NCI-H345 treated with DMSO at 0.1 percent for 48 hours (cell line): ENCODE measurements at regions not wholly inside any gene's neighbourhood (a gene's known extent, or its start where the extent isn't known, plus 50 kb on each side); places are given as distances from the start of the nearest gene placed in this dataset.
A peak's percentile ranks its signal among the peaks of the same experiment; 100 is the strongest.
"Not testable (repeated sequence)": the region's sequence is repeated elsewhere in the genome, so short reads cannot be mapped to it uniquely, and the experiment has no call there.

Source experiments
- DNase-seq: peaks from one replicate; lab custom pipeline; 2025; ENCODE audit not compliant: unreplicated experiment; lab: John Stamatoyannopoulos, UW

DNA sequence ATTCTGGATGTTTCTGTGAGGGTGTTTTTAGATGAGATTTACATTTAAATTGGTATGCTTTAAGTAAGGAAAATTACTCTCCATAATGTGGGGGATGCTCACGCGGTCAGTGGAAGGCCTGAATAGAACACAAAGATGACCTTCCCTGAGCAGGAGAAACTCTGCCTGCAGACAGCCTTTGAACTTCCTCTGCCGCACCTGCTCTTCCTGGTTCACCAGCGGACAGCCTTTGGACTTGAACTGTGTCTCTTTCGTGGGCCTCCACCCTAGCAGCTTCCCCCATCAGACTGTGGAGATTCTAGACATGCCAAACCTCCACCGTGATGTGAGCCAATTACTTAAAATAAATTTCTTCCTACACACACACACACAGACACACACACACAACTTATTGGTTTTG, 210.7 kb downstream of the EFCAB11 start:
- DNase-seq, result no peak

DNA sequence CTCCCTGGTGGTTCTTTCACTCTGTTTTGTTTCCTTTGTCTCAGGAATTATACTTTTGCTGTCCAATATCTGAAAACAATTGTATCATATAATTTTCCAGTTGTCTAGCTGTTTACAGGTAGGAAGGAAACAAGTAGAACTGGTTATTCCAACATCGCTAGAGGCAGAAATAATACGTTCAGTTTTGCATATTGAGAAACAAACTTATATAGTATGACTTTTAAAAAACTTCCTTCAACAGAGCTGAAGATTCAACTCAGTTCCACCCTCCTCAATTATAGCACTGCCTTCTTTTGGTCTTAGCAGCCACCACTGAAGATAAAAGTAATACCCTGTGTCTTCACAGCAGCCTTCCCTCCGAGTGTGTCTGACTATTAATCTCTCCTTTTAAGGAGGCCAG, 214.3 kb downstream of the EFCAB11 start:
- no peak for DNase-seq

GRCh38 chr14:89736881-89737280, 217.6 kb downstream of the EFCAB11 start:
- no peak for DNase-seq

DNA sequence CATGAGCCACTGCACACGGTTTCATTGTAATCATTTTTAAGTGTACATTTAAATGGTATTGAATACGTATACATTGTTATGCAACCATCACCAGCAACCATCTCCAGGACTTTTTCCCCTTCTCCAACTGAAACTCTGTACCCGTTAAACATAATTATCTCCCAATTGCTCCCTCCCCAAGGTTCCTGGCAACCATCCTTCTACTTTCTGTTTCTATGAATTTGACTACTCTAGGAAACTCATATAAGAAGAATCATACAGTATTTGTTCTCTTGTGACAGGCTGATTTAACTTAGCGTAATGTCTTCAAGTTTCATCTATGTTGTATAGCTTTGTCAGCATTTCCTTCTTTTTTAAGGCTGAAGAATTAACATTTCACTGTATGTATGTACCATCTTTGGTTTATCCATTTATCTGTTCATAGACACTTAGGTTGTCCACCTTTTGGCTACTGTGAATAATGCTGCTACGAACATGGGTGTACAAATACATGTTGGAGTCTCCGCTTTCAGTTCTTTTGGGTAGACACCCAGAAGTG, 223.1 kb downstream of the EFCAB11 start:
- DNase-seq, result no peak

DNA sequence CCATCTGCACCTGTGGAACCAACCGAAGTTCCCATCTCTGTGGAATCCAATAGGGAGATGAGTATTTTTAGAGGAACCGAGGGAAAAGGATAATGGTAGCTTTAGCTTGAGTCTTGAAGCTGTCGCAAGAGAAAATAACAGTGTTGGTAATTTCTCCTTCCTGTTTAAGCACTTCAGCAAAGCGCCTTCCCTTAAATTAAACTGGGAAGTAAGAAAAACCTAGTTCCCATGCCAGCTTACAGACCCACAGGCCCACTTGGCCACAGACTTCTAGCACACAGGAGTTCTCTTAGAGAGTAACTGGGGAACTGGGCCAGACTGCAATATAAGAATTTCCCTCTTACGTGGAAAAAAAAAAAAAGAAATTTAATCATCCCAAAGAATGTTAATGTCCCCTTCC, 223.8 kb downstream of the EFCAB11 start:
- DNase-seq, result no peak

DNA sequence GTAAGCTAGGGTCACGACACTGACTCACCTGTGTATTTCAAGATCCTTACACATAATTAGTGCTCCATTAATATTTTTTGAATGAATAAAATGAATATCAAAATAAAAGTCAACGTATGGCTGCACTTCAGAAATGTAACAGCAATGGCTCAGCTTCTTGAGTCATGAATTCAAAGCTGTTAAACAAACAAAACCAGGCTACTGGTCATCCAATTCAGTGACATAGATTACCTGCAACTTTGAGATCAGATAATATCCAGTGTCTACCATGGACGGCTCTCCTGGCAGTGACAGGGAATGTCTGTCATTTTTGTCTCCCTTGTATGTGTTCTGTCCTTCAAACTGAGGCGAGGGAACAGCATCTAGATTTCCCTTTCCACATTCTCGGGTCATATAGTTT, 225.6 kb downstream of the EFCAB11 start:
- no peak for DNase-seq

- DNase-seq, result not testable (repeated sequence)
These were observed 228.3 kb downstream of the EFCAB11 start for GRCh38 chr14:89726226-89726625.

GRCh38 chr14:89724628-89724960, 229.9 kb downstream of the EFCAB11 start:
- no peak for DNase-seq

DNA sequence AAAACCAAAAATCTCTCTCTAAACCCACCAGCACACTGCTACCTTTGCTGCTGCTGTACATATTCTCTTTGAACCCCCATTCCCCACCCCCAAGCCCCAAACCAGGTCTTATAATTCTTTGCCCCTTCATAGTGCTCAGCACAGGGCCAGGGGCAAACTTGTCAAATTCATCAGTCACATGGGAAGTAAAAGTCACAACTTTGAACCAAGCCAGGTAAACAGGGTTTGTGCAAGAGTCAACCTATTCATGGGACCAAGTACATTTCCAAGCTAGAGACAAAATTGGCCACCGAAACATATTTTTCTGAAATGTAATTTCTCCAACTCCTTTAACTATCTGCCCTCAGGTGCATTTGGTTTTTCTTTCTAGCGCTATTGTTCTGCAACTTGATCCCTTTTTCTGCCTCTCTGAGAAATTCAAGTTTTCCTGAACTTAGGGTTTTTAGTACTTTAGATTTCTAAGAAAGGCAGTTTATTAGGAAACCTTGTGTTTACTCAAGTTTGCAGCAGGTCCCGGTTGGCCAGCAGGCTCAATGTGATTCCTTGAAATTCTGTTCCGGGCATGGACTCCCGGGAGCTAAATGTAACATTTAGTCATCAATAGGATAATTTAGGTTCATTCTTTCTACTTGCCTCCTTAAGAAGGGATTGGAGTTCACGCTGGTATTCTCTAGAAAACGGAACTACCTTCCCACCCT, 230.5 kb downstream of the EFCAB11 start:
- DNase-seq, result no peak

DNA sequence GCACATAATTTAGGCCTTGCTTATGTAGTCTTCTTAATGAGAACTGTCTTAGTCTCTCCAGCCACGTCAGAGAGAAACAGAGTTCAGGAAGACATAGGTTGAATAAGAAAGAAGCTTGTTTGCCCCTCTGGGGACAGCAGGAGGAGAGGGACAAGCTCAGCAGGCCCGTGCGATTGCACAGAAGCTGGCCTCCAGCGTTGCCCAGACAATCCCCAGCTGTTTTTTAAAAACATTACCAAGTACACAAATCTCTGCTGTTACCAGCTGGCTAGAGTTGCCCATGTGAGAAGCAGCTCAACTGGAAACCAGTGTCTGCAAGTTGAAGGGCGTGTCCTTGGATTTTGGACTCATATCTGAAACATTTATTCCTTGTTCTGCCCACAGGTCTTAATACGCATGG, 232.6 kb downstream of the EFCAB11 start:
- DNase-seq, result no peak

- DNase-seq, result no peak
These were observed 233.5 kb downstream of the EFCAB11 start for GRCh38 chr14:89720741-89721729.

DNA sequence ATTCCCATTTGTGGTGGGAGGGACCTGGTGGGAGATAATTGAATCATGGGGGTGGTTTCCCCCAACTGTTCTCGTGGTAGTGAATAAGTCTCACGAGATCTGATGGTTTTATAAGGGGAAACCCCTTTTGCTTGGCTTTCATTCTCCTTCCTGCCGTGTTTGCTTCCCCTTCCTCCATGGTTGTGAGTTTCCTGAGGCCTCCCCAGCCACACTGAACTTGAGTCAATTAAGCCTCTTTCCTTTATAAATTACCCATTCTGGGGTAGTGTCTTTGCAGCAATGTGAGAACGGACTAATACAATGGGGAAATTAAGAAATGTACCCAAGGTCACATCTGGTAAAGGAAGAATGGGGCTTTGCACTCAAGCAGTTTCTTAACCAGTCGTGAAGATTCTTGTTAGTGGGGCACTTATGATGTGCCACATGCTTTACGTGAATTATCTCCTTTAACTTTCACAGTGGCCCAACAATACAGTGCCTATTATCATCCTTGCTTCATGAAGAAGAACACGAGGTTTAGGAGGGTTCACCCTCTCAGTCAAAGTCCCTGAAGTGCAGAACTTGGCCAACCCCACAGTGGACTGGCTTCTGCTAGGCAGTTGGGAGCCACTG, 234.3 kb downstream of the EFCAB11 start:
- no peak for DNase-seq

DNA sequence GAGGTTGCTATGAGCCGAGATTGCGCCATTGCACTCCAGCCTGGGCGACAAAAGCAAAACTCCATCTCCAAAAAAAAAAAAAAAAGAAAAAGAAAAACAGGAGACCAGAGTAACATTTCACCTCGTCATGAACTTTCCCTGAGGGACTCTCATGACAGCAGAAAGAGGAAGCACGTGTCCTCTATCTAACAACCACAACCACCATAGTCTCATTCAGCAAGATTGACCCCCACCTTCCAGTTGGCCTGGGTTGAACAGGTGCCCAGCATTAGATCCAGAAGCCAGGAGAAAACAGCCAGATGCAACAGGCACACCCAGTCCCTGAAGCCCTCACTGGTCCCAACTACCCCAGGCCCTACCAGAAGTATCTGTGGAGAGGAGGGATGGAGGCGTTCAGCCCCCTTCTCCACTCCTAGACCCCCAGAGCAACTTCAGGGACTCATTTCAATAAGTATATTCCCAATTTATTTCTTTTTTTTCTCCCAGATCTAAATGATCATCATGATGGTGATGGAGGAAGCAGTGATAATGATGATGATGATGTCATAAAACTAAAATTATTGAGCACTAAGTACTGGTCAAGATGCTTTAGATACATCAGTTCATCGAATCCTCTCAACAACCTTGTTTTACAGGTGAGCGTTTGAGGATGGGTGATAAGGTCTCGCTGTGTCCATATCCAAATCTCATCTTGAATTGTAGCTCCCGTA, 235.0 kb downstream of the EFCAB11 start:
- DNase-seq, result no peak

DNA sequence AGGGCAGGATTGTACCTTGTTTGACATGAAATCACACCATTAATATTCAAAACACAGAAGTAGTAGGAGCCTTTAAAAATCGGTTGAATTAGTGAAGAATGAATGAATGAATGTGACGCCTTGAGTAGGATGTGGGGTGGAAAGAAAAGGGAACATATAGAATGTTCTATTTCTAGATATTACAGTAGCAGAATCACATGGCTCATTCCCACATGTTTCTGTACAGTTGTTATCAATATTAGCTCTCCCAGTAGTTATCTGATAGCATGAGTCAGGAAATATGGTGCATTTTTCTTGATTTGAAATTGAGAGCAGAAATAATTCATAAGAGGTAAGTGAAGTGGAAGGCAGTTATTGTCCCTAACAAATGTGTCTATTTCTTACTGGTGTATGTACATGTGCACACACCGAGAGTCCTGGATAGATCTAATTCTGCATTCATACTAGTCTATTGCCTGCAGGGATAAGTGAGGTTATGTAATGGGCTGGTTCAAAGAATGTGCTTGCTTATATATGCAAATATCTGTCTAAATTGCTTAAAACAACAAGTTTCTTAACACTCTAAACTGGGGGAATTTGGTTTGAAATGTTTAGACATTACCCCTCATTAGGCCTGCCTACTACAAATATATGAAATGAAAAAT, 245.4 kb downstream of the EFCAB11 start:
- no peak for DNase-seq

DNA sequence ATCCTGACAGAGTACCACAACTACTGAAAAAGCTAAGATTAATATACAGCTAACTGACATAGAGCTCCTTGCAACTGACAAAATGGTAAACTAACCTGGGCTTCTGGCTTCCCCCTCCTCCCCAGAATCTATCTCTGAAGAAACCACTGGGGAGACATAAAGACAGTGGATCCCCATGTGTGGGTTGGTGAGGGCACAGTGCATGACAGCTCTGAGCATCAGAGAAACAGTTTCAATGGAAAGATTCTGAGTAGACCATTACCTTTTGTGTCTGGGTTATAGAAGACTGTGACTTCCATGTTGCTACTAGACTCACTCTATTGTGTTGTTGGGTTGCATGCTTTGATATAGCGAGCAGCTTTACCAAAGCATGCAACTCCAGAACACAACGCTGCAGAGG, 247.4 kb downstream of the EFCAB11 start:
- DNase-seq, result no peak

- DNase-seq, result no peak
These were observed 251.7 kb downstream of the EFCAB11 start for GRCh38 chr14:89702876-89703200.

DNA sequence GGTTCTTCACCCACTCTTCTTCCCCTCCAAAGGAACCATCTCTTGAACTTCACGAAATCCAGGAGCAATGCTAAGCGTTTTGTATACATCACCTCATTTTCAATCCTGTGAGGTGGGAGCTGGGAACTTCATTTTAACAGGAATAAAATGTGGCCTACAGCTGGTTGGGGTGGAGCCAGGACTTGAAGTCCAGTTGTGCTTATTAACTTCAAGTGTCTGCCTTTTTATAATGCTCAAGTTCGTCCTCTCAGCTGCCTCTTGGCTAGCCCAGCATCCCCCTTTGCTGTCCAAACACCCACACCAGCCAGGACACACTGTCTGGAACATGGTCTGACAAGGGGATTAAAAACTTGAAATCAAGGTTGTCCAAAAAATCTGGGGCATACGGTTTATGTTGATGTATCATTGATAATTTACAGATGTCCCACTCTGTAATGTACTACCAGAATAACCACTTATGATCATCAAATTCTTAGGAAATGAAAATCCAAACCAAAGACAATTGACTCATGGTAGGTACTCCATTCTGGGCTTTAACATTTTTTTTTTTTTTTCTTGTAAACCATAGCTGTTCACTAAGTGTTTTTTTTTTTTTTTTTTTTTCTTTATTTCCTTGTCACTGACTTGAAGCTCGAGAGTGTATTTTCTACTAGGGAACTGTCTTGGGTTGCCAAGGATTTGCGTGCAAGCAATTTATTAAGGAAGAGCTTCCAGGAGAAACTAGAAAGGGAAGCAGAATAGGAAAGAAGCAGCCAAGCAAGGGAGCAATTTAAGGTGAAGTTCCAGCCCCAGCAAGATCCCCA, 252.3 kb downstream of the EFCAB11 start:
- no peak for DNase-seq

- peak; percentile 55 for DNase-seq
These were observed 253.1 kb downstream of the EFCAB11 start for GRCh38 chr14:89701211-89702043.

DNA sequence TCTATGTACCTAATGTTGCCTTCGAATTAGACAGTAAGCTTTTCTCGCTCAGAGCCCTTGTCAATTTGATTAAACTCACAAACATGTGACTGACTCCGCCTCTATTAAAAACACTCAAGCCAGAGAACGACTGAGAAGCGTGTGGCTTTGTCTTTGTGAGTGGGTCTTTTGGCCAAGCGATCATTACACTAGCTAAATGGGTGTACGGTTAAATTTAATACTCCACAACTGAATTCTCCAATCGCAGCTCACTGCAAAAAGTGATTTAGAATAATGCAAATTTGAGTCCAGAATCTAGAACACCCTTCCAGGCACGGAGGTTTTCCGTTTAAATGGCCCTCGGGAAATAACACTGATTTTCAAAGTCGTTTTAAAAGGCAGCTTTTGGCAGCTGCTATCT, 253.7 kb downstream of the EFCAB11 start:
- peak; percentile 48 for DNase-seq
